Right atrium auricular region (tissue), 2 donors: ENCODE measurements at regions not wholly inside any gene's neighbourhood (a gene's known extent, or its start where the extent isn't known, plus 50 kb on each side); places are given as distances from the start of the nearest gene placed in this dataset.

Experiments
- DNase-seq: peaks from one replicate; pipeline ENCODE4 v3.0.0-alpha.2; 2019; ENCODE audit warnings: low spot score
- H3K27ac ChIP-seq, 2 donors: fragments of 200-600 bp; sonication (generic); 1 replicate in 1 of 2; 2 replicates in 1 of 2; pipeline ENCODE4 v1.5.1; 2016 to 2019
- H3K27me3 ChIP-seq, 2 donors: fragments of 200-600 bp; sonication (generic); one replicate each; pipeline versions ENCODE4 v1.5.1 to v1.6.0; 2017 to 2019
- H3K36me3 ChIP-seq: fragments of 200-600 bp; sonication (generic); one replicate; pipeline ENCODE4 v1.5.1; 2016
- H3K4me1 ChIP-seq, 2 donors: fragments of 200-600 bp; sonication (generic); one replicate each; pipeline versions ENCODE4 v1.5.1 to v1.6.0; 2017 to 2019
- H3K4me3 ChIP-seq, 2 donors: fragments of 200-600 bp; sonication (generic); 1 replicate in 1 of 2; 2 replicates in 1 of 2; pipeline ENCODE4 v1.5.1; 2017 to 2019; ENCODE audit warnings: mild to moderate bottlenecking in 1 of 2, moderate library complexity in 1 of 2
- H3K9me3 ChIP-seq, 2 donors: fragments of 200-600 bp; sonication (generic); one replicate each; pipeline ENCODE4 v1.5.1; 2019
- TF ChIP-seq, protein P1 (sequence below), 2 donors: fragments of 200-600 bp; sonication (generic); IDR thresholded peaks; one replicate each; pipeline ENCODE4 v1.5.1; 2019; ENCODE audit warnings: antibody characterized with exemption in 2 of 2

DNA sequence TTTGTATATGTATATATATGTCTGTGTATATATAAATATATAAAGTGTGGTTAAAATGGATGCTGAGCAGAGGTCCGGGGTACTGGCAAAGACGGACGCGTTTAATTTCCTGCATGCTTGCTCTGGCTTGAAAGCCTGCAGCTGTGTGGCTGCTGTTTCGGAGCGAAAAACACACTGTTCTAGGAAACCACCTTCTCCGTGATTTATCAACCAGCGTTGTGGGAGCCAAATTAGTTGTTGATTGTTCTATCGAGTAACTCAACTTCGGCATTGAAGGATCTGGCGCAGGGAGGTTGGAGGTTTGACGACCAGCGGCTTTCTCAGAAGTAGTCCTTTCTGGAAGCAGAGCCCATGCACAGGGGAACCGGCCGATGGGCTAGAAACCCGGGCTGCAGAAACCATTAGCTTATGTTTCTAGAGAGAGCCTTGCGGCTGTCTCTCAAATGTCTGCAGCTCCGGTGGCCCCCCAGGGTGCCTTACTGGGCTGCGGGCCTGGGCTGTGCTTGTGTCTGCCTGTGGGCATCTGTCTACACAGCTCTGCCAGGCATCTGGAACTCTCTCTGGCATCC, 81.8 kb downstream of the EDN3 start:
- H3K27me3 ChIP-seq, result no peaks in the 10 kb centered on the region
- DNase-seq, result no peak

DNA sequence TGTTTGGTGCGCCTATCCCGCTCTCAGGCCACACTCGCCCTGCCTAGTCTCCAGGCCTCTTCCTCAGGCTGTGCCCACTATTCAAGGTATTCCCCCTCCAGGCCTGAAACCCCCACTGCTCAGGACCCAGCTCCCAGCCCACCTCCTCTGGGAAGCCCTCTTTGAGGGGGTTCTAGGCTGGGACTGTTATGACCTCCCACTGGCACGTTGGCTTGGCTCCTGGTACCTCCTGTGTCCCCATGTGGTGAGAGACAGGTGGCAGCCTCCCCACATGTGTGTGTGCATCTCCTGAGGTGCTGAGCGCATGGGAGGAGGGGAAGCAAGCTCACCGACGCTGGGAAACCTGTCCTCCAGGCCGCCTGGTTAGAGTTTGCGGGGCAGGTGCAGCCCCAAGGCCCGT, 82.5 kb downstream of the EDN3 start:
- no peak for DNase-seq
- no peaks in the 10 kb centered on the region for H3K4me1 ChIP-seq
- no peaks in the 10 kb centered on the region for H3K27me3 ChIP-seq
- TF ChIP-seq, protein P1, sequence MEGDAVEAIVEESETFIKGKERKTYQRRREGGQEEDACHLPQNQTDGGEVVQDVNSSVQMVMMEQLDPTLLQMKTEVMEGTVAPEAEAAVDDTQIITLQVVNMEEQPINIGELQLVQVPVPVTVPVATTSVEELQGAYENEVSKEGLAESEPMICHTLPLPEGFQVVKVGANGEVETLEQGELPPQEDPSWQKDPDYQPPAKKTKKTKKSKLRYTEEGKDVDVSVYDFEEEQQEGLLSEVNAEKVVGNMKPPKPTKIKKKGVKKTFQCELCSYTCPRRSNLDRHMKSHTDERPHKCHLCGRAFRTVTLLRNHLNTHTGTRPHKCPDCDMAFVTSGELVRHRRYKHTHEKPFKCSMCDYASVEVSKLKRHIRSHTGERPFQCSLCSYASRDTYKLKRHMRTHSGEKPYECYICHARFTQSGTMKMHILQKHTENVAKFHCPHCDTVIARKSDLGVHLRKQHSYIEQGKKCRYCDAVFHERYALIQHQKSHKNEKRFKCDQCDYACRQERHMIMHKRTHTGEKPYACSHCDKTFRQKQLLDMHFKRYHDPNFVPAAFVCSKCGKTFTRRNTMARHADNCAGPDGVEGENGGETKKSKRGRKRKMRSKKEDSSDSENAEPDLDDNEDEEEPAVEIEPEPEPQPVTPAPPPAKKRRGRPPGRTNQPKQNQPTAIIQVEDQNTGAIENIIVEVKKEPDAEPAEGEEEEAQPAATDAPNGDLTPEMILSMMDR (IDR thresholded peaks at IDR 0.05), result no peak
- no peaks in the 10 kb centered on the region for H3K36me3 ChIP-seq
- H3K9me3 ChIP-seq, result no peaks in the 10 kb centered on the region
- no peak overlapping the region for H3K27ac ChIP-seq
- H3K4me3 ChIP-seq, result no peak overlapping the region

More for the DNA sequence above, 81.8 kb downstream of the EDN3 start:
- no peaks in the 10 kb centered on the region for H3K4me1 ChIP-seq
- no peaks in the 10 kb centered on the region for H3K9me3 ChIP-seq
- H3K27ac ChIP-seq, result no peak overlapping the region
- no peak overlapping the region for H3K4me3 ChIP-seq
- H3K36me3 ChIP-seq, result no peaks in the 10 kb centered on the region
- TF ChIP-seq, protein P1 (IDR thresholded peaks at IDR 0.05), result no peak

DNA sequence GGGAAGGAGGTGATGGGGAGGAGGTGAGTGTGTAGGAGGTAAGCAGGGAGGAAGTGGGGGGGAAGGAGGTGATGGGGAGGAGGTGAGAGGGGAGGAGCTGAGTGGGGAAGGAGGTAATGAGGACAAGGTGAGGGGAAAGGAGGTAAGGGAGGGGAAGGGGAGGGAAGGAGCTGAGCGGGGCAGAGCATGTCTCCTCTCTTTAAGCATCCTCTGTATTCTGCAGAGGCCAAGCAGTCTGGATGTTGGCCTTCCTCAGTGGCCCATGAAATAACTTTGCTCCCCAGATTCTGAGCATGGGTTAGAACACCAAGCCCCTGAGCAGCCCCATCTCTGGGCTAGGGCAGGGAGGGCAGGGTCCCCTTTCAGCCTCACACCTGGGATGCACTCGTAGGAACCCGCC, 84.6 kb downstream of the EDN3 start:
- no peaks in the 10 kb centered on the region for H3K9me3 ChIP-seq
- no peaks in the 10 kb centered on the region for H3K36me3 ChIP-seq
- no peak overlapping the region for H3K4me3 ChIP-seq
- TF ChIP-seq, protein P1 (IDR thresholded peaks at IDR 0.05), result no peak
- H3K27me3 ChIP-seq, result no peaks in the 10 kb centered on the region
- no peaks in the 10 kb centered on the region for H3K4me1 ChIP-seq
- DNase-seq, result no peak
- H3K27ac ChIP-seq, result no peak overlapping the region

DNA sequence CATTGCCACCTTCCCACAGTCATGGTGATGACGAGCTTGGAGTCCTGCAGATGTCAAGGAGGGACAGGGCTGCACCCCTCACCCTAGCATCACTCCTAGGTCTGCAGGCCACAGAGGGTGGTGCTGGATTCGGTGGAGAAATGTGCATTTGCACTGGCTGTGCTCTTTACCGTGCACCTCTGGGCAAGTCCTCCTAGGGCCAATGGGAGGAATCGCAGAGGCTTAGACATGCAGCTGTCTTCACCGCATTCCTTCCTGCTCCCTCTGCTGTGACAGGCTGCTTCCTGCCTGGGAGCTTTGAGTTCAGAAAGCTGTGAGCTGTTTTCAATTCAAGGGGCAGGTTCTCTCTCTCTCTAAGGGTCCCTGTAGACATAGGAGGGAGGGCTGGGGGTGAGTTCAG, 85.1 kb downstream of the EDN3 start:
- H3K4me3 ChIP-seq, result no peak overlapping the region
- DNase-seq, result no peak
- H3K9me3 ChIP-seq, result no peaks in the 10 kb centered on the region
- no peaks in the 10 kb centered on the region for H3K36me3 ChIP-seq
- H3K27me3 ChIP-seq, result no peaks in the 10 kb centered on the region
- no peaks in the 10 kb centered on the region for H3K4me1 ChIP-seq
- TF ChIP-seq, protein P1 (IDR thresholded peaks at IDR 0.05), result no peak
- H3K27ac ChIP-seq, result no peak overlapping the region

DNA sequence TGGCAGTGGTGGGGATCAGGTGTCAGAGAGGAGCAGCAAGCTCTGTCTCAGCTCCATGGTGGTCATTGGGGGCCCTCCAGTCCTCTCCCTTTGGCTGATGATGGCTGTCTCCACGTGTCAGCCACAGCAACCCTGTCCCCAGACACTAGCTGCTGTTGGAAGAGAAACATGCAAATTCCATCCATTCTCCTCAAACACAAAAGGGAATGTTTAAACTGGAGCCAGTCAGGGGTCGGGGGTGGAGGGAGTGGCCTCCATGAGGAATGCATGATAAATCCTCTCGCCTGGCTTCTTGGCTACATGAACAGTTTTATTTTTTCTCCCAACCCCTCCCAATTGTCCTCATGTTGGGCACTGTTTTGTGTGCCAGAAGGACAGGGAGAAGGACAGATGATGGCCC, 86.4 kb downstream of the EDN3 start:
- DNase-seq, result no peak
- Histone ChIP-seq H3K4me1 (no peaks in the 10 kb centered on the region), H3K9me3 (no peaks in the 10 kb centered on the region), H3K27me3 (no peaks in the 10 kb centered on the region), H3K4me3 (no peak overlapping the region), H3K27ac (no peak overlapping the region), H3K36me3 (no peaks in the 10 kb centered on the region)
- TF ChIP-seq, protein P1 (IDR thresholded peaks at IDR 0.05), result no peak

DNA sequence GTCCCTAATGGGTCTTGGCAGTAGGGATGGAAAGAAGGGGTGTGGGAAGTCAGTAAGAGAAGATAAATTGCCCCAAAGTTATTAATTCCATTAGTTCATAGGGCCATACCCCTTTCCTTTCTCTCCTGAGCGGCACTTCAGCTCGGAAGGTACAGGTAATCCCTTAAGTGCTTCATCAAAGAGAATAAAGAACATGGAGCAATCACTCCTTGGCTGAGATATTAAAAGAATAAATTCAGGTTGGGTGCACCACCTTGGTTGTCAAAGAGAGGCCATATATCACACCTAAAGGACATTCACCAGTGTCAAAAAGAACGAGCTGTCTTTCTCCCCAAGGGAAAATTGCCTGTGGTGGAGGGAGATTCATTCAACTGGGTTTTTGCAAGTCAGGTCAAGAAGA, 87.5 kb downstream of the EDN3 start:
- H3K27ac ChIP-seq, result no peak overlapping the region
- H3K4me3 ChIP-seq, result no peak overlapping the region
- H3K9me3 ChIP-seq, result no peaks in the 10 kb centered on the region
- no peaks in the 10 kb centered on the region for H3K36me3 ChIP-seq
- TF ChIP-seq, protein P1 (IDR thresholded peaks at IDR 0.05), result no peak
- H3K27me3 ChIP-seq, result no peaks in the 10 kb centered on the region
- DNase-seq, result no peak
- no peaks in the 10 kb centered on the region for H3K4me1 ChIP-seq
